Osteocyte (in vitro differentiated cells): ENCODE measurements at regions not wholly inside any gene's neighbourhood (a gene's known extent, or its start where the extent isn't known, plus 50 kb on each side); places are given as distances from the start of the nearest gene placed in this dataset.

Source experiments
- DNase-seq: peaks from one replicate; pipeline ENCODE4 v3.0.0; 2021; ENCODE audit warnings: mixed read lengths; ENCODE audit not compliant: unreplicated experiment; ENCODE audit errors: extremely low spot score
- H3K27ac Mint-ChIP-seq: one replicate; pipeline ENCODE4 v1.8.0; 2021; ENCODE audit warnings: mild to moderate bottlenecking, mixed read lengths; ENCODE audit not compliant: unreplicated experiment
- H3K27me3 Mint-ChIP-seq: one replicate; pipeline ENCODE4 v1.8.0; 2021; ENCODE audit warnings: mixed read lengths; ENCODE audit not compliant: unreplicated experiment
- H3K36me3 Mint-ChIP-seq: one replicate; pipeline ENCODE4 v1.8.0; 2021; ENCODE audit warnings: mixed read lengths; ENCODE audit not compliant: unreplicated experiment
- H3K4me1 Mint-ChIP-seq: one replicate; pipeline ENCODE4 v1.8.0; 2021; ENCODE audit warnings: mixed read lengths; ENCODE audit not compliant: unreplicated experiment
- H3K4me3 Mint-ChIP-seq: one replicate; pipeline ENCODE4 v1.8.0; 2021; ENCODE audit warnings: mild to moderate bottlenecking, moderate library complexity, mixed read lengths; ENCODE audit not compliant: unreplicated experiment
- H3K9me3 Mint-ChIP-seq: one replicate; pipeline ENCODE4 v1.8.0; 2021; ENCODE audit warnings: mixed read lengths; ENCODE audit not compliant: unreplicated experiment
- CTCF ChIP-seq: fragments of 200-600 bp; sonication (generic); IDR thresholded peaks from 2 replicates; pipeline ENCODE4 v1.5.0; 2021; ENCODE audit warnings: antibody characterized with exemption, mild to moderate bottlenecking, moderate library complexity

- no peak for TF ChIP-seq CTCF
- Mint-ChIP-seq H3K9me3 (peaks cover 3% of the 10 kb centered on the region), H3K27ac (no peak overlapping the region), H3K4me3 (no peak overlapping the region), H3K36me3 (no peaks in the 10 kb centered on the region), H3K27me3 (no peaks in the 10 kb centered on the region), H3K4me1 (no peaks in the 10 kb centered on the region)
- DNase-seq = no peak
Observed at GRCh38 chr15:46808834-46809233, 908.5 kb upstream of the SEMA6D start.

GRCh38 chr15:46815240-46815639, 902.1 kb upstream of the SEMA6D start:
- Mint-ChIP-seq H3K9me3 (peaks cover 19% of the 10 kb centered on the region), H3K4me1 (no peaks in the 10 kb centered on the region), H3K36me3 (no peaks in the 10 kb centered on the region), H3K4me3 (no peak overlapping the region), H3K27ac (no peak overlapping the region), H3K27me3 (no peaks in the 10 kb centered on the region)
- TF ChIP-seq CTCF = no peak
- DNase-seq = no peak

DNA sequence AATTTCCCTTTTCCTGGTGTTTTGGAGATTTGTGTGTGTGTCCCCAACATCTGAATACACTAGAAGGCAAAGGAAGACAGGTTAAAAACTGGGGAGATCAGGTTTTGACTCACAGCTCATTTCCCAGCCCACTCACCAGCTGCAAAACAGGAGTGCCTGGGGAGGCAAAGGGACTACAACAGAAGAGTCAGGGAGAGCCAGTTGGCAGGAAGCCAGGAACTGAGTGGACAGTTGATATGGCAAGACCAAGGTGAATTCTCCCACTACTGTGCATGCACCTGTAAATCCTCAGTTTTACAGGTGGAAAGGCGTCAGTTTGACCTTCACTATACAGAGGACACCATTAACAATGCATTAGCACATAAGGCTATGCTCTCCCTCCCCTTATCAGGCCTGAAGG, 901.5 kb upstream of the SEMA6D start:
- no peaks in the 10 kb centered on the region for H3K4me1 Mint-ChIP-seq
- no peak for TF ChIP-seq CTCF
- no peaks in the 10 kb centered on the region for H3K27me3 Mint-ChIP-seq
- H3K4me3 Mint-ChIP-seq = no peak overlapping the region
- H3K9me3 Mint-ChIP-seq = peaks cover 19% of the 10 kb centered on the region
- no peaks in the 10 kb centered on the region for H3K36me3 Mint-ChIP-seq
- no peak for DNase-seq
- no peak overlapping the region for H3K27ac Mint-ChIP-seq

DNA sequence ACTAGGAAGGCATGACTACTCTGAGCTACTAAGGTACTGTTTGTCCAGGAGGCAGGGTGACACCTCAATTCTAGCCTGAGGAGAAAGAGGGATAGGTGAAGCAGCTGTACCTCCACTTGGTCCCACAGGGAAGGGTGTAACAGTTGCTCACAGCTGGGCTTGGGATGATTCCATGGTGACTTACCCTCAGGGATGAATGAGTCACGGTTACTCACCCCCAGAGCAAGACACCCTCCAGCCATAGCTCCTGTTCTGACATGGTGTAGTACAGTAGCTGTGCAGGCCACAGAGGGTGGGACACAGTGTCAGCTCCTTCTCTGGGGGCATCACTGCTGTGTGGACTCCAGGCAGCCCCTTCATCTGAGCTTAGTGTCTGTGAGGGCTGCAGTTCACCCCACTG, 868.6 kb upstream of the SEMA6D start:
- Mint-ChIP-seq H3K36me3 (no peaks in the 10 kb centered on the region), H3K27me3 (no peaks in the 10 kb centered on the region), H3K27ac (no peak overlapping the region), H3K4me3 (no peak overlapping the region), H3K9me3 (peaks cover 10% of the 10 kb centered on the region), H3K4me1 (no peaks in the 10 kb centered on the region)
- no peak for TF ChIP-seq CTCF
- no peak for DNase-seq

DNA sequence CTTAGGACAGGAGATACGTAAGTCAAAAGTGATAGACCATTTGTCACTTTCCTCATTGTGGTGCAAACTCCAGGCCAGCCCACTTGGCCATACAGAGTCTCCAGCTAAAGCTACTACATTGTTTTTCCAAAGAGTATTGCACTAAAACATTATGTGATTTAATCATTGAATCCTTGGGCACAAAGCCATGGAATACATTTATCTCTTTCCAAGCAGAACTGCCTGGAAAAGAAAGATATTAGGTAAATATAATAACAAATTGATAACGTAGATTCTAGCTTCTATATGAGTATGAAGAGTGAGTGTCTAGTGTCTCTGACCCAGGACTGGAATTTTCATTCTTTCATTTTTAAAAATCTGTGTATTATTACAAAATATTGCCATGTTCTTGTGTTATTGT, 863.7 kb upstream of the SEMA6D start:
- Mint-ChIP-seq H3K27ac (no peak overlapping the region), H3K4me1 (no peaks in the 10 kb centered on the region), H3K9me3 (peaks cover 5% of the 10 kb centered on the region), H3K36me3 (no peaks in the 10 kb centered on the region), H3K4me3 (no peak overlapping the region), H3K27me3 (no peaks in the 10 kb centered on the region)
- no peak for TF ChIP-seq CTCF
- no peak for DNase-seq
